Endothelial cell of umbilical vein (primary cell): ENCODE measurements at regions not wholly inside any gene's neighbourhood (a gene's known extent, or its start where the extent isn't known, plus 50 kb on each side); places are given as distances from the start of the nearest gene placed in this dataset.

Experiments used
- EZH2 ChIP-seq: IDR thresholded peaks from 2 replicates; pipeline ENCODE4 v1.6.1; 2012; ENCODE audit warnings: borderline replicate concordance, low read depth, mild to moderate bottlenecking, moderate library complexity, low read length, inconsistent platforms; ENCODE audit not compliant: severe bottlenecking
- FOS ChIP-seq: IDR thresholded peaks from 2 replicates; pipeline ENCODE4 v1.6.1; 2011; ENCODE audit warnings: mild to moderate bottlenecking, low read length, moderate library complexity, borderline replicate concordance; ENCODE audit not compliant: insufficient read depth
- GATA2 ChIP-seq: IDR thresholded peaks from 2 replicates; pipeline ENCODE4 v1.7.0; 2011; ENCODE audit warnings: low read depth, mild to moderate bottlenecking, moderate library complexity, mixed read lengths, low read length; ENCODE audit not compliant: insufficient read length, insufficient read depth
- MYC ChIP-seq: IDR thresholded peaks from one replicate; pipeline ENCODE4 v1.6.1; 2011; ENCODE audit warnings: mild to moderate bottlenecking, low read depth, low read length
- POLR2A ChIP-seq: IDR thresholded peaks from 2 replicates; pipeline ENCODE4 v1.6.1; 2012; ENCODE audit warnings: low read depth, mild to moderate bottlenecking, control low read depth, low read length
- POLR2AphosphoS5 ChIP-seq: IDR thresholded peaks from 2 replicates; pipeline ENCODE4 v1.6.1; 2012; ENCODE audit warnings: low read depth, mild to moderate bottlenecking, control low read depth, low read length, moderate library complexity; ENCODE audit not compliant: insufficient read depth
- TF ChIP-seq, protein P1 (sequence below), 2 donors: IDR thresholded peaks; 1 replicate in 1 of 2; 2 replicates in 1 of 2; pipeline ENCODE4 v1.5.1; 2011; ENCODE audit warnings: low read length in 2 of 2, mild to moderate bottlenecking in 2 of 2, moderate library complexity in 2 of 2, control low read depth in 1 of 2, inconsistent platforms in 1 of 2, low read depth in 1 of 2; ENCODE audit not compliant: insufficient read depth in 1 of 2; ENCODE audit errors: extremely low read depth in 1 of 2
- TF ChIP-seq, protein P2 (sequence below): IDR thresholded peaks from 2 replicates; pipeline ENCODE4 v1.6.1; 2011; ENCODE audit not compliant: insufficient read depth, insufficient read length

DNA sequence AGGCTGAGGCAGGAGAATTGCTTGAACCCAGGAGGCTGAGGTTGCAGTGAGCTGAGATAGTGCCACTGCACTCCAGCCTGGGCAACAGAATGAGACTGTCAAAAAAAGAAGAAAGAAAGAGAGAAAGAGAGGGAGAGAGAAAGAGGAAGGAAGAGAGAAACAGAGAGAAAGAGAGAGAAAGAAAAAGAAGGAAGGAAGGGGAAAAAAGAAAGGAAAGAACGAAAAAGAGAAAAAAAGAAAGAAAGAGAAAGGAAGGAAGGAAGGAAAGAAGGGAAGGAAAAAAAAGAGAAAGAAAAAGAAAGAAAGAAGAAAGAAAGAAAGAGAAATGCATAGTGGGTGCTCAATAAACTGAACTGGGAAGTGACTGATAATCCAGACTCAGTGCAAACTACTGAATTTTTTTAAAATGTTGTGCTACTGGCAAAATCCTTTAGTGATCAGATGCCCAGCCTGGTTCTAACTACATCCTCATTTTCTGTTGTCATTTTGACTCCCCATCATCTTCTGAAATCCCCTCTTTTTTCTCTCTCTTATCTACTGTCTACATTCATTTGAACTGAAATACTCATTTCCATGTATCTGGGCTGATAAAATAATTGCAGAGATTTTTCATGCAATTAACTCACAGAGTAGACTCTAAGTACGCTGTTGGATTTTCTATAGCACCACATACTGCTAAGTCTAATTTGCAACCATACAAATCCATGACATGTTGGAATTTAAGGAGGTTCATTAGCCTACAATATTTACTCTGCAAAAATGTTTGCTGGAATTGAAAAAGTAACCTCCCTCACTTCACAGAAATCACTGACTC is 85.3 kb upstream of the HIVEP1 start:
- TF ChIP-seq, protein P1, sequence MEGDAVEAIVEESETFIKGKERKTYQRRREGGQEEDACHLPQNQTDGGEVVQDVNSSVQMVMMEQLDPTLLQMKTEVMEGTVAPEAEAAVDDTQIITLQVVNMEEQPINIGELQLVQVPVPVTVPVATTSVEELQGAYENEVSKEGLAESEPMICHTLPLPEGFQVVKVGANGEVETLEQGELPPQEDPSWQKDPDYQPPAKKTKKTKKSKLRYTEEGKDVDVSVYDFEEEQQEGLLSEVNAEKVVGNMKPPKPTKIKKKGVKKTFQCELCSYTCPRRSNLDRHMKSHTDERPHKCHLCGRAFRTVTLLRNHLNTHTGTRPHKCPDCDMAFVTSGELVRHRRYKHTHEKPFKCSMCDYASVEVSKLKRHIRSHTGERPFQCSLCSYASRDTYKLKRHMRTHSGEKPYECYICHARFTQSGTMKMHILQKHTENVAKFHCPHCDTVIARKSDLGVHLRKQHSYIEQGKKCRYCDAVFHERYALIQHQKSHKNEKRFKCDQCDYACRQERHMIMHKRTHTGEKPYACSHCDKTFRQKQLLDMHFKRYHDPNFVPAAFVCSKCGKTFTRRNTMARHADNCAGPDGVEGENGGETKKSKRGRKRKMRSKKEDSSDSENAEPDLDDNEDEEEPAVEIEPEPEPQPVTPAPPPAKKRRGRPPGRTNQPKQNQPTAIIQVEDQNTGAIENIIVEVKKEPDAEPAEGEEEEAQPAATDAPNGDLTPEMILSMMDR (IDR thresholded peaks at IDR 0.05; ENCODE audit: extremely low read depth in 1 of 2, insufficient read depth in 1 of 2, low read depth in 1 of 2, low read length in 2 of 2) = no peak
- TF ChIP-seq GATA2 = no peak
- TF ChIP-seq POLR2A = no peak
- no peak for TF ChIP-seq EZH2
- no peak for TF ChIP-seq POLR2AphosphoS5
- TF ChIP-seq, protein P2, sequence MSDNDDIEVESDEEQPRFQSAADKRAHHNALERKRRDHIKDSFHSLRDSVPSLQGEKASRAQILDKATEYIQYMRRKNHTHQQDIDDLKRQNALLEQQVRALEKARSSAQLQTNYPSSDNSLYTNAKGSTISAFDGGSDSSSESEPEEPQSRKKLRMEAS = no peak
- no peak for TF ChIP-seq MYC
- TF ChIP-seq FOS = no peak
